Ascending aorta (tissue), 2 donors: ENCODE measurements at regions not wholly inside any gene's neighbourhood (a gene's known extent, or its start where the extent isn't known, plus 50 kb on each side); places are given as distances from the start of the nearest gene placed in this dataset.
"Not testable (repeated sequence)": the region's sequence is repeated elsewhere in the genome, so short reads cannot be mapped to it uniquely, and the experiment has no call there.

Source experiments
- DNase-seq, 2 donors: peaks; one replicate each; pipeline ENCODE4 v3.0.0-alpha.2; 2019; ENCODE audit warnings: low spot score in 2 of 2
- H3K27ac ChIP-seq, 2 donors: fragments of 200-600 bp; sonication (generic); one replicate each; pipeline ENCODE4 v1.5.1; 2016 to 2017; ENCODE audit warnings: mild to moderate bottlenecking in 1 of 2
- H3K27me3 ChIP-seq: fragments of 200-600 bp; sonication (generic); one replicate; pipeline ENCODE4 v1.5.1; 2017
- H3K36me3 ChIP-seq, 2 donors: fragments of 200-600 bp; sonication (generic); one replicate each; pipeline ENCODE4 v1.5.1; 2016
- H3K4me1 ChIP-seq, 2 donors: fragments of 200-600 bp; sonication (generic); one replicate each; pipeline ENCODE4 v1.5.1; 2016 to 2017; ENCODE audit warnings: mild to moderate bottlenecking in 1 of 2
- H3K4me3 ChIP-seq, 2 donors: fragments of 200-600 bp; sonication (generic); one replicate each; pipeline ENCODE4 v1.5.1; 2016 to 2017; ENCODE audit warnings: mild to moderate bottlenecking in 1 of 2
- H3K9me3 ChIP-seq, 2 donors: fragments of 200-600 bp; sonication (generic); one replicate each; pipeline ENCODE4 v1.5.1; 2016
- CTCF ChIP-seq, 3 experiments: fragments of 200-600 bp in 2 of 3; fragments of 450-650 bp in 1 of 3; sonication (generic) in 2 of 3; IDR thresholded peaks; one replicate each; pipeline ENCODE4 v1.5.1; 2016 to 2019; ENCODE audit warnings: antibody characterized with exemption in 3 of 3, mild to moderate bottlenecking in 1 of 3, moderate library complexity in 1 of 3
- intact Hi-C: fragments of 100-400 bp; cut with DNase I; formaldehyde crosslinking; loops from one replicate; pipeline ENCODE4 v1.15.1; 2023

- no peak overlapping the region for H3K4me3 ChIP-seq
- H3K9me3 ChIP-seq: no peaks in the 10 kb centered on the region
- no peaks in the 10 kb centered on the region for H3K36me3 ChIP-seq
- DNase-seq: no peak
- H3K27me3 ChIP-seq: no peaks in the 10 kb centered on the region
- intact Hi-C loops: no loop called here
- H3K4me1 ChIP-seq: no peaks in the 10 kb centered on the region
- TF ChIP-seq CTCF (IDR thresholded peaks at IDR 0.05): no peak
- no peak overlapping the region for H3K27ac ChIP-seq
These were observed 596.5 kb downstream of the NXPH1 start for GRCh38 chr7:9029681-9030530.

GRCh38 chr7:9030976-9031375 is 597.6 kb downstream of the NXPH1 start:
- Histone ChIP-seq H3K9me3 (no peaks in the 10 kb centered on the region), H3K36me3 (no peaks in the 10 kb centered on the region), H3K27me3 (no peaks in the 10 kb centered on the region), H3K4me1 (no peaks in the 10 kb centered on the region), H3K27ac (no peak overlapping the region), H3K4me3 (no peak overlapping the region)
- no peak for TF ChIP-seq CTCF (IDR thresholded peaks at IDR 0.05)
- no peak for DNase-seq
- intact Hi-C loops: no loop called here

GRCh38 chr7:9031386-9031785 is 598.0 kb downstream of the NXPH1 start:
- Histone ChIP-seq H3K9me3 (no peaks in the 10 kb centered on the region), H3K4me3 (no peak overlapping the region), H3K4me1 (no peaks in the 10 kb centered on the region), H3K27ac (no peak overlapping the region), H3K27me3 (no peaks in the 10 kb centered on the region), H3K36me3 (no peaks in the 10 kb centered on the region)
- intact Hi-C loops: no loop called here
- no peak for TF ChIP-seq CTCF (IDR thresholded peaks at IDR 0.05)
- no peak for DNase-seq

DNA sequence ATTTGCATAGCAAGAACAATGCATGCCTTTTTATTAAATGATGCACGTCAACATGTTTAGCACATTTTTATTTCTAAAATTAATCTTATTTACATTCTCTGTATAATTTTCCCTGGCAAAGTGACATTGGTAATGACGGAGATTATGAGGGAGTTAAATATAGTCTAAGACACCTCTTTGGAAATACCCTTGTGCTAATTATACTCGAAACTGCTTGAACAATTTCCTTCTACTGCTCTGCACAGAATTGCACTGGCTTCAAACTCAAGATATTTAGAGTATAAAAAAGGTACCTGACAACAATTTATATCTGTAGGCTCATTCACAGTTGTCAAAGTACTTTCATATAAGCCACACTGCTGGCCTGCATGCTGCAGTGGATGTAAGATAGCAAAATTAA is 602.7 kb downstream of the NXPH1 start:
- H3K27ac ChIP-seq: no peak overlapping the region
- H3K36me3 ChIP-seq: no peaks in the 10 kb centered on the region
- H3K9me3 ChIP-seq: no peaks in the 10 kb centered on the region
- no peak for DNase-seq
- H3K4me1 ChIP-seq: no peaks in the 10 kb centered on the region
- H3K27me3 ChIP-seq: no peaks in the 10 kb centered on the region
- no peak for TF ChIP-seq CTCF (IDR thresholded peaks at IDR 0.05)
- H3K4me3 ChIP-seq: no peak overlapping the region
- intact Hi-C loops: no loop called here

- no peak overlapping the region for H3K27ac ChIP-seq
- H3K4me1 ChIP-seq: no peaks in the 10 kb centered on the region
- no peaks in the 10 kb centered on the region for H3K9me3 ChIP-seq
- H3K4me3 ChIP-seq: no peak overlapping the region
- intact Hi-C loops: no loop called here
- H3K27me3 ChIP-seq: no peaks in the 10 kb centered on the region
- no peak for TF ChIP-seq CTCF (IDR thresholded peaks at IDR 0.05)
- no peak for DNase-seq
- H3K36me3 ChIP-seq: no peaks in the 10 kb centered on the region
These were observed 637.9 kb downstream of the NXPH1 start for GRCh38 chr7:9071160-9071762.

DNA sequence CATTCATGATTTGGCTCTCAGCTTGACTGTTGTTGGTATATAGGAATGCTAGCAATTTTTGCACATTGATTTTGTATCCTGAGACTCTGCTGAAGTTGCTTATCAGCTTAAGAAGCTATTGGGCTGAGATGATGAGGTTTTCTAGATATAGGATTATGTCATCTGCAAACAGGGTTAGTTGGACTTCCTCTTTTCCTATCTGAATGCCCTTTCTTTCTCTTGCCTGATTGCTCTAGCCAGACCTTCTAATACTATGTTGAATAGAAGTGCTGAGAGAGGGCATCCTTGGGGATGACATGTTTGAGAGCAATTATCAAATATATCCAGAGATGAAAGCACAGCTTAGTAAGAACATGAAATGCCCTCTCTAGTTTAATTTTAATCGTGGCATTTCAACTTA is 642.4 kb downstream of the NXPH1 start:
- H3K9me3 ChIP-seq, DNase-seq, H3K36me3 ChIP-seq, H3K4me3 ChIP-seq, H3K27ac ChIP-seq, intact Hi-C loops, H3K4me1 ChIP-seq, H3K27me3 ChIP-seq: not testable (repeated sequence)
